ENCODE measurements at regions not wholly inside any gene's neighbourhood (a gene's known extent, or its start where the extent isn't known, plus 50 kb on each side); places are given as distances from the start of the nearest gene placed in this dataset.
A peak's percentile ranks its signal among the peaks of the same experiment; 100 is the strongest.

GRCh38 chr3:82178291-82178690 is 416.8 kb upstream of the GBE1 start:
- H2BK120ac ChIP-seq (ENCODE audit: low read depth, low read length), result no peak overlapping the region
- no peak for DNase-seq
- H3K4me3 ChIP-seq (ENCODE audit: insufficient read depth in 1 of 2, low read depth in 1 of 2, low read length in 2 of 2), result no peak overlapping the region
- no peak overlapping the region for H2AFZ ChIP-seq (ENCODE audit: low read depth, low read length)
- H3K14ac ChIP-seq (ENCODE audit: low read length in 2 of 2), result no peak overlapping the region
- no peaks in the 10 kb centered on the region for H3K27me3 ChIP-seq (ENCODE audit: control insufficient read depth in 1 of 2, insufficient read depth in 1 of 2, low read length in 2 of 2)
- no peak overlapping the region for H2AK5ac ChIP-seq (ENCODE audit: low read length, severe bottlenecking)
- no peaks in the 10 kb centered on the region for H3K79me1 ChIP-seq (replicated peaks; ENCODE audit: low read length, poor library complexity, severe bottlenecking)
- no peak overlapping the region for H2BK12ac ChIP-seq (ENCODE audit: low read length in 2 of 2)
- no peak overlapping the region for H3K4me2 ChIP-seq (ENCODE audit: low read length, poor library complexity, severe bottlenecking)
- H3K4me1 ChIP-seq (ENCODE audit: control insufficient read depth, insufficient read depth, low read depth, low read length), result peaks cover 1% of the 10 kb centered on the region
- no peak overlapping the region for H3K18ac ChIP-seq (ENCODE audit: low read depth in 1 of 2, low read length in 2 of 2)
- H3K27ac ChIP-seq (ENCODE audit: low read length, poor library complexity, severe bottlenecking), result no peak overlapping the region
- no peak overlapping the region for H2BK5ac ChIP-seq (ENCODE audit: low read depth, low read length, poor library complexity, severe bottlenecking)
- no peak overlapping the region for H4K8ac ChIP-seq (ENCODE audit: low read length)
- no peak overlapping the region for H3K4ac ChIP-seq (ENCODE audit: low read depth in 1 of 2, low read length in 2 of 2)
- no peak overlapping the region for H3K23ac ChIP-seq (ENCODE audit: low read length in 2 of 2)
- H4K91ac ChIP-seq (ENCODE audit: low read length), result no peak overlapping the region
- H3K36me3 ChIP-seq (ENCODE audit: control insufficient read depth in 1 of 2, insufficient read depth in 2 of 2, low read depth in 1 of 2, low read length in 2 of 2), result no peaks in the 10 kb centered on the region
- H3K9me3 ChIP-seq (ENCODE audit: control insufficient read depth, low read length), result no peaks in the 10 kb centered on the region
- no peak overlapping the region for H3K9ac ChIP-seq (ENCODE audit: low read length)
- H2BK15ac ChIP-seq (ENCODE audit: low read depth, poor library complexity, severe bottlenecking), result no peak overlapping the region
- no CpG with 5 or more reads among the region's 3 CpGs for WGBS

- H3K27me3 ChIP-seq (ENCODE audit: control insufficient read depth in 1 of 2, insufficient read depth in 1 of 2, low read length in 2 of 2), result no peaks in the 10 kb centered on the region
- no peak overlapping the region for H4K8ac ChIP-seq (ENCODE audit: low read length)
- no peak overlapping the region for H3K18ac ChIP-seq (ENCODE audit: low read depth in 1 of 2, low read length in 2 of 2)
- no peaks in the 10 kb centered on the region for H3K36me3 ChIP-seq (ENCODE audit: control insufficient read depth in 1 of 2, insufficient read depth in 2 of 2, low read depth in 1 of 2, low read length in 2 of 2)
- no peak overlapping the region for H2BK15ac ChIP-seq (ENCODE audit: low read depth, poor library complexity, severe bottlenecking)
- H3K14ac ChIP-seq (ENCODE audit: low read length in 2 of 2), result no peak overlapping the region
- H3K4me1 ChIP-seq (ENCODE audit: control insufficient read depth, insufficient read depth, low read depth, low read length), result peaks cover 1% of the 10 kb centered on the region
- no peak overlapping the region for H3K4ac ChIP-seq (ENCODE audit: low read depth in 1 of 2, low read length in 2 of 2)
- H2AFZ ChIP-seq (ENCODE audit: low read depth, low read length), result no peak overlapping the region
- H4K91ac ChIP-seq (ENCODE audit: low read length), result no peak overlapping the region
- no peaks in the 10 kb centered on the region for H3K9me3 ChIP-seq (ENCODE audit: control insufficient read depth, low read length)
- H3K4me3 ChIP-seq (ENCODE audit: insufficient read depth in 1 of 2, low read depth in 1 of 2, low read length in 2 of 2), result no peak overlapping the region
- no peak overlapping the region for H3K27ac ChIP-seq (ENCODE audit: low read length, poor library complexity, severe bottlenecking)
- no peak overlapping the region for H3K23ac ChIP-seq (ENCODE audit: low read length in 2 of 2)
- no peak overlapping the region for H3K4me2 ChIP-seq (ENCODE audit: low read length, poor library complexity, severe bottlenecking)
- H3K79me1 ChIP-seq (replicated peaks; ENCODE audit: low read length, poor library complexity, severe bottlenecking), result no peaks in the 10 kb centered on the region
- DNase-seq, result no peak
- H2AK5ac ChIP-seq (ENCODE audit: low read length, severe bottlenecking), result no peak overlapping the region
- H3K9ac ChIP-seq (ENCODE audit: low read length), result no peak overlapping the region
- no peak overlapping the region for H2BK120ac ChIP-seq (ENCODE audit: low read depth, low read length)
- H2BK5ac ChIP-seq (ENCODE audit: low read depth, low read length, poor library complexity, severe bottlenecking), result no peak overlapping the region
- no peak overlapping the region for H2BK12ac ChIP-seq (ENCODE audit: low read length in 2 of 2)
These were observed 416.3 kb upstream of the GBE1 start for GRCh38 chr3:82177774-82178173.

- Histone ChIP-seq H3K4ac (ENCODE audit: low read depth in 1 of 2, low read length in 2 of 2) (no peak overlapping the region), H2BK120ac (ENCODE audit: low read depth, low read length) (no peak overlapping the region), H4K8ac (ENCODE audit: low read length) (no peak overlapping the region), H3K27me3 (ENCODE audit: control insufficient read depth in 1 of 2, insufficient read depth in 1 of 2, low read length in 2 of 2) (no peaks in the 10 kb centered on the region), H3K4me2 (ENCODE audit: low read length, poor library complexity, severe bottlenecking) (no peak overlapping the region), H2AK5ac (ENCODE audit: low read length, severe bottlenecking) (no peak overlapping the region), H3K79me1 (replicated peaks; ENCODE audit: low read length, poor library complexity, severe bottlenecking) (no peaks in the 10 kb centered on the region), H2BK12ac (ENCODE audit: low read length in 2 of 2) (no peak overlapping the region), H2AFZ (ENCODE audit: low read depth, low read length) (no peak overlapping the region), H3K36me3 (ENCODE audit: control insufficient read depth in 1 of 2, insufficient read depth in 2 of 2, low read depth in 1 of 2, low read length in 2 of 2) (no peaks in the 10 kb centered on the region), H3K14ac (ENCODE audit: low read length in 2 of 2) (no peak overlapping the region), H2BK5ac (ENCODE audit: low read depth, low read length, poor library complexity, severe bottlenecking) (no peak overlapping the region), H3K4me3 (ENCODE audit: insufficient read depth in 1 of 2, low read depth in 1 of 2, low read length in 2 of 2) (no peak overlapping the region), H4K91ac (ENCODE audit: low read length) (no peak overlapping the region), H3K9ac (ENCODE audit: low read length) (no peak overlapping the region), H3K18ac (ENCODE audit: low read depth in 1 of 2, low read length in 2 of 2) (no peak overlapping the region), H3K4me1 (ENCODE audit: control insufficient read depth, insufficient read depth, low read depth, low read length) (no peaks in the 10 kb centered on the region), H3K23ac (ENCODE audit: low read length in 2 of 2) (no peak overlapping the region), H3K9me3 (ENCODE audit: control insufficient read depth, low read length) (no peaks in the 10 kb centered on the region), H2BK15ac (ENCODE audit: low read depth, poor library complexity, severe bottlenecking) (no peak overlapping the region), H3K27ac (ENCODE audit: low read length, poor library complexity, severe bottlenecking) (no peak overlapping the region)
- 80% methylated on average over 1 of the region's 1 CpG for WGBS
- no peak for DNase-seq
These were observed 403.8 kb upstream of the GBE1 start for GRCh38 chr3:82165266-82165665.

DNA sequence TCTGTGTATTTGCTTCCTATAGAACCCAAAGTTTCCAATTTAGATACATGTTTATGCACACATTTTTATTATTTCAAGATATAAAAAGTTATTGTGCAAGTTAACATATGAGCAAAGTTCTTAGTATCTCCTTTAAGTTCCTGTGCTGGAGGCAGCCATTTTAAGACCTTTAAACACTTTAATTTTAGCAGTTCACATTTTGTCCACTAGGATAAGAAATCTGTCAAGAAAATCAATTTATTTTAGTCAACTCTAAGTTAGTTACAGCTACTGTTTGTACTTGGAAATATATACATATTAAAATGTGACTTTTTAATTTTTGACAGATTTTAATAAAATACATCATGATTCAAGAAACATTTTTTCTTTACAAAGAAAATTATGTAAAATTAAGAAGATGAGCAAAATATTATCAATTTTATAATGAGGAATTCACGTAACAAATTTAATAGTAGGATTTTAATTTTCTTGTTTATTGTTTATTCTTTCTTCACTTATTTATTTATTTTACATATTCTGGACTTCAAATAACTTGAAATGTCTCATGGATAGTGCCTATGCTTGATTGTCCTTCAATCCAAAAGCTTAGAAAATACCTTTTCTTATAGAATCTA is 402.6 kb upstream of the GBE1 start:
- no peak overlapping the region for H3K9ac ChIP-seq (ENCODE audit: low read length)
- no peak overlapping the region for H3K27ac ChIP-seq (ENCODE audit: low read length, poor library complexity, severe bottlenecking)
- no peak overlapping the region for H3K14ac ChIP-seq (ENCODE audit: low read length in 2 of 2)
- no peaks in the 10 kb centered on the region for H3K79me1 ChIP-seq (replicated peaks; ENCODE audit: low read length, poor library complexity, severe bottlenecking)
- no peak overlapping the region for H2AFZ ChIP-seq (ENCODE audit: low read depth, low read length)
- H3K4me1 ChIP-seq (ENCODE audit: control insufficient read depth, insufficient read depth, low read depth, low read length), result no peaks in the 10 kb centered on the region
- H3K27me3 ChIP-seq (ENCODE audit: control insufficient read depth in 1 of 2, insufficient read depth in 1 of 2, low read length in 2 of 2), result no peaks in the 10 kb centered on the region
- no peak overlapping the region for H2AK5ac ChIP-seq (ENCODE audit: low read length, severe bottlenecking)
- H2BK15ac ChIP-seq (ENCODE audit: low read depth, poor library complexity, severe bottlenecking), result no peak overlapping the region
- peak; percentile 13 for DNase-seq
- H3K4ac ChIP-seq (ENCODE audit: low read depth in 1 of 2, low read length in 2 of 2), result no peak overlapping the region
- no peaks in the 10 kb centered on the region for H3K36me3 ChIP-seq (ENCODE audit: control insufficient read depth in 1 of 2, insufficient read depth in 2 of 2, low read depth in 1 of 2, low read length in 2 of 2)
- no peak overlapping the region for H2BK12ac ChIP-seq (ENCODE audit: low read length in 2 of 2)
- H4K91ac ChIP-seq (ENCODE audit: low read length), result no peak overlapping the region
- H2BK5ac ChIP-seq (ENCODE audit: low read depth, low read length, poor library complexity, severe bottlenecking), result no peak overlapping the region
- no peak overlapping the region for H3K23ac ChIP-seq (ENCODE audit: low read length in 2 of 2)
- H4K8ac ChIP-seq (ENCODE audit: low read length), result no peak overlapping the region
- no peak overlapping the region for H3K4me2 ChIP-seq (ENCODE audit: low read length, poor library complexity, severe bottlenecking)
- no peak overlapping the region for H3K4me3 ChIP-seq (ENCODE audit: insufficient read depth in 1 of 2, low read depth in 1 of 2, low read length in 2 of 2)
- H3K18ac ChIP-seq (ENCODE audit: low read depth in 1 of 2, low read length in 2 of 2), result no peak overlapping the region
- no peaks in the 10 kb centered on the region for H3K9me3 ChIP-seq (ENCODE audit: control insufficient read depth, low read length)
- no CpG with 5 or more reads among the region's 1 CpG for WGBS
- H2BK120ac ChIP-seq (ENCODE audit: low read depth, low read length), result no peak overlapping the region

Data from mesenchymal stem cell (in vitro differentiated cells and primary cell).